ENCODE measurements at regions not wholly inside any gene's neighbourhood (a gene's known extent, or its start where the extent isn't known, plus 50 kb on each side); places are given as distances from the start of the nearest gene placed in this dataset.

GRCh38 chr2:8090748-8091700 lies 590.8 kb upstream of the ID2 start:
- TF ChIP-seq CTCF (IDR thresholded peaks at IDR 0.05; ENCODE audit: poor library complexity, severe bottlenecking) (no peak), MXI1 (conservative IDR thresholded peaks at IDR 0.05; ENCODE audit: poor library complexity, severe bottlenecking) (no peak), RAD21 (conservative IDR thresholded peaks at IDR 0.05) (no peak), REST (IDR thresholded peaks at IDR 0.05; ENCODE audit: borderline replicate concordance) (no peak), POLR2AphosphoS5 (IDR thresholded peaks at IDR 0.05) (no peak), EP300 (conservative IDR thresholded peaks at IDR 0.05; ENCODE audit: poor library complexity, severe bottlenecking) (no peak), TAF1 (IDR thresholded peaks at IDR 0.05; ENCODE audit: low read depth) (no peak)

Data from neural cell (in vitro differentiated cells).